ENCODE measurements at regions not wholly inside any gene's neighbourhood (a gene's known extent, or its start where the extent isn't known, plus 50 kb on each side); places are given as distances from the start of the nearest gene placed in this dataset.

DNA sequence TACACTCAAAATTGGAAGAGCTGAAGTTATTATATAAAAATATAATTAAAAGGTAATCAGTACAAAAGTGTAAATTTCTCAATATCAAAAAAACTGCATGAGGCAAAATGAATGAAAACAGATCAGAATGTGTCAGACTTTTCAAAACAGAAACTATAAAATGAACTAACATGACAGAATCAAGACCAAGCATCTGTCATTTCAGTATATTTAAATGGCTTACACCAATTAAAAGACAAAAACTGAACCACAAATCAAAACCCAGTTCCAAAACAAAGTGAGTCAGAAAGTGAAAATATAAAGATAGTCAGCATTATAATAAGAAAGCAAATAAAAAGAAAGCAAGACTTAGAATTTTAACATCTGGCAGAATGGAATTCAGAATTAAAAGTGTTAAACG, 289.7 kb downstream of the UBE3D start:
- TF ChIP-seq, protein P1, sequence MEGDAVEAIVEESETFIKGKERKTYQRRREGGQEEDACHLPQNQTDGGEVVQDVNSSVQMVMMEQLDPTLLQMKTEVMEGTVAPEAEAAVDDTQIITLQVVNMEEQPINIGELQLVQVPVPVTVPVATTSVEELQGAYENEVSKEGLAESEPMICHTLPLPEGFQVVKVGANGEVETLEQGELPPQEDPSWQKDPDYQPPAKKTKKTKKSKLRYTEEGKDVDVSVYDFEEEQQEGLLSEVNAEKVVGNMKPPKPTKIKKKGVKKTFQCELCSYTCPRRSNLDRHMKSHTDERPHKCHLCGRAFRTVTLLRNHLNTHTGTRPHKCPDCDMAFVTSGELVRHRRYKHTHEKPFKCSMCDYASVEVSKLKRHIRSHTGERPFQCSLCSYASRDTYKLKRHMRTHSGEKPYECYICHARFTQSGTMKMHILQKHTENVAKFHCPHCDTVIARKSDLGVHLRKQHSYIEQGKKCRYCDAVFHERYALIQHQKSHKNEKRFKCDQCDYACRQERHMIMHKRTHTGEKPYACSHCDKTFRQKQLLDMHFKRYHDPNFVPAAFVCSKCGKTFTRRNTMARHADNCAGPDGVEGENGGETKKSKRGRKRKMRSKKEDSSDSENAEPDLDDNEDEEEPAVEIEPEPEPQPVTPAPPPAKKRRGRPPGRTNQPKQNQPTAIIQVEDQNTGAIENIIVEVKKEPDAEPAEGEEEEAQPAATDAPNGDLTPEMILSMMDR (IDR thresholded peaks at IDR 0.05), result no peak
- TF ChIP-seq POLR2A (IDR thresholded peaks at IDR 0.05; ENCODE audit: low read depth), result no peak

Measured in esophagus muscularis mucosa (tissue), 3 donors.